8988T (cell line): ENCODE measurements at regions not wholly inside any gene's neighbourhood (a gene's known extent, or its start where the extent isn't known, plus 50 kb on each side); places are given as distances from the start of the nearest gene placed in this dataset.

Experiments used
- DNase-seq: peaks from one replicate; pipeline ENCODE4 v3.0.0; 2011

GRCh38 chr1:244197851-244198375 lies 146.8 kb downstream of the ZBTB18 start:
- no peak for DNase-seq

- DNase-seq, result no peak
These were observed 148.8 kb downstream of the ZBTB18 start for GRCh38 chr1:244199902-244200301.

- DNase-seq, result no peak
These were observed 149.5 kb downstream of the ZBTB18 start for GRCh38 chr1:244200596-244200995.

DNA sequence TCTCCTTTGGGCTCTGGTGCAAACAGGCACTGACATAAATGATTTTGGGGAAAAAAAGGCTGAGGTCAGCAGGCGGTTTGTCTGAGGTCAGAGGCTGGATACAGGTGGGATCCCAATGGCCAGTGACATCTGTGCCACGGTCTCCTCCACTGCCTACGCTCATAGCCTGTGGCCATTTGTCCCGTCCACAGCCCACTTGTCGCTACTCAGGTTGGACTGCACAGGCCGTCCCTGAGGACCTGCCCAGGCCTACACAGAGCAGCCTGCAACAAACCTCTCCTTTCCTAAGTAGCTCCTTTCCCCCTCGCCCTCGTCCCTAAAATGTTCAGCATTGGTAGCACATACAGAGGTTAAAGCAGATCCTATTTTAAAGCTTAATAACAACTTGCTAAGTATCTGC lies 150.7 kb downstream of the ZBTB18 start:
- no peak for DNase-seq

GRCh38 chr1:244204004-244204403 lies 152.9 kb downstream of the ZBTB18 start:
- DNase-seq, result no peak

DNA sequence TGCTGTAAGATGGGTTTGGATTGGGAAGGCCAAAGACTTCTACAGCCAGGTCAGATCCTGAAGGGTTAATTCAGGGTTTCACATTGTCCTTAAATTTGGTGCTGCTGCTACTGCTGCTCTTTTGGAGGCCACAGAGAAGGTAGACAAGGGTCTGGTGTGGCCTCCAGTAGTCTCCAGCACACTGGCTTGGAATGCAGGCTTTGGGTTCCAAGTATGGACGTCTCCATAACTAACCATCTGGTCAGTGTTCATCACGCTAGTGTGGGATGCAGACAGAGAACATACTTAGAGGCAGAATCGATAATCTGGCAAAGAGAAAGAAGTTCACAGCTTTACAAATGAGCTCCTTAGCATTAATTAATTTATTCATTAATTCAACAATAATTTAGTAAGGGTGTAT lies 154.1 kb downstream of the ZBTB18 start:
- DNase-seq, result no peak

DNA sequence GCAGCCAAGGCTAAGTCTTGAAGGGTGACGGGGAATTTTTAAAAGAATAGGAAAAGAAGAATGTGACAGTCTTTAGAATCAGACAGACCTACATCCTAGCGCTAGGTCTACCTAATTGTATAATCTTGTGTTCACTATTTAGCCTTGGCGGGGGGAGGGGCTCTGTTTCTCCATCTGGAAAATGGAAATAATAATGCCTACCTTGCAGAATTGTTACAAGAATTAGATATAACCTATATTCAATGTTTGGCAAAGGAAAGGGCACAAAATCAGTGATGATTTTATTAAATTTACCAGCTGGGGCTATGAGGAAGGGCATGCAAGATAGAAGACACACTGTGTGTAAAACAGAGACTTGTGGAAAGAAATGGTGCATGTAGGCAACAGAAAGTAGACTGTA lies 154.8 kb downstream of the ZBTB18 start:
- no peak for DNase-seq

DNA sequence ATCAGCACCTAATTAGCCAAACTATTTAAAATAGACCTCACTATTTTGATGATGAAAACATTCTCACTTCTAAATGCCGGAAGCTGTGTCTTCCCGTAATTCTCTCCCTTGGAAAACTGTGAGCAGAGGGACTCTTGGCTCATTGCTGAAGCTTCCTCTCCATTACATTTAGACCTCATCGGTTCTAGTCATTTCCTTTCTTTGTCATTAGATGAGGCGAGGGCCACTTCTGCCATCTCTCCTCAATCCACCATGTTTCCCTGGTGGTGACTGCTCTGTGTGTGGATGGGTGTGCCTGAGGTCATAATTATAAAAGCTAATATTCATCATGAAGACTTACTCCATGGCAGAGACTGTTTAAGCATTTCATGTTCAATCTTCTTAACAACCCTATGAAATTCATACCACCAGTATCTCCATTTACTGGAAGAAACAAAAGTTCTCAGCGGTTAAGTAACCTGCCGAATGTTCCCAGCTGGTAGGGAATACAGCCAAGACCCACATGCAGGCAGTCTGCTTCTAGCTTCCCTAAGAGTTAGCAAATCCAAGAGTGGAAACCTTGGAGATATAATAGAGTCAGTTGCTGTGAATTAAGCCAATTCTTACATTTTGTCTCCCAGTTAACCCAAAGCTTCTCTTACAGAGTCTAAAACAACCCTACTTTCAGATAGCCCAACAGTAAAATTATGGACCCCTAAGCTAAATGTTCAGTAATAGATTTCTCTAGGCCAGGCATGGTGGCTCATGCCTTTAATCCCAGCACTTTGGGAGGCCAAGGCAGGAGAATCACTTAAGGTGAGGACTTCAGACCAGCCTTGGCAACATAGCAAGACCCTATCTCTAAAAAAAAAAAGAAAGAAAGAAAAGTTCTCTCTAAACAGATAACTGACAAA lies 156.2 kb downstream of the ZBTB18 start:
- DNase-seq, result no peak

- DNase-seq, result no peak
These were observed 156.8 kb downstream of the ZBTB18 start for GRCh38 chr1:244207935-244208244.

GRCh38 chr1:244209955-244210354 lies 158.9 kb downstream of the ZBTB18 start:
- DNase-seq, result no peak

- peak; percentile 75 for DNase-seq
These were observed 159.9 kb downstream of the ZBTB18 start for GRCh38 chr1:244210884-244211558.

GRCh38 chr1:244211559-244211944 lies 160.5 kb downstream of the ZBTB18 start:
- DNase-seq, result no peak

- no peak for DNase-seq
These were observed 161.1 kb downstream of the ZBTB18 start for GRCh38 chr1:244212219-244212618.

DNA sequence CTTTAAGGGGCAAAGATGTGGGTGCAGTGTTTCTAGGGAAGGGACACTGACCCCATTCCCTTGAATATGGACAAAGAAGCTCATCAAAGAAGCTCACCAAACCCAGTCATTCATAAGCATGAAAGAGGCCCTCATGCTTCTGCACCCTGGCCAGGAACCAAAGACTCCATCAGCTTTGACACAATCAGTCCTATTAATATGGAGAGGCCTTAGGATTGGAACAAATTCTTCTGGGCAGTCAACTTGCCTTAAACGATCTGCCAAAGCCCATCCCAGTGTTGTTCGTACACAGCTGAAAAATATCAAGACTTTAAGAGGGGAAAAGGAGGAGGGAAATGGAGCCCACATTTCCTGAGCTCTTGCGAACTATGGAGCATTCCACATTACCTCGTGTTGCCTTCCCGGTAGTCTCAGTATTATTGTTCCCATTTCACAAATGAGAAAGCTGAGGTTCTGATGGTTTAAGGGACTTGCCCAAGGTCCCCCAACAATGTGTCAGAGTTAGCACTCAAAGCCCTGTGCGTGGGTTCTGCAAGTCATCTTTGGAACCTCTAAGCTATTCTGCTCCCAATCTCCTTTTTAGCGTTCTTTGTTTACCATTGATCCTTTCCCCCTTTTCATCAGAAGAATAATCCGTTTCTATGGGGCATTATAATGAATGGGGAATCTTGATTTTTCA lies 161.9 kb downstream of the ZBTB18 start:
- DNase-seq, result no peak

DNA sequence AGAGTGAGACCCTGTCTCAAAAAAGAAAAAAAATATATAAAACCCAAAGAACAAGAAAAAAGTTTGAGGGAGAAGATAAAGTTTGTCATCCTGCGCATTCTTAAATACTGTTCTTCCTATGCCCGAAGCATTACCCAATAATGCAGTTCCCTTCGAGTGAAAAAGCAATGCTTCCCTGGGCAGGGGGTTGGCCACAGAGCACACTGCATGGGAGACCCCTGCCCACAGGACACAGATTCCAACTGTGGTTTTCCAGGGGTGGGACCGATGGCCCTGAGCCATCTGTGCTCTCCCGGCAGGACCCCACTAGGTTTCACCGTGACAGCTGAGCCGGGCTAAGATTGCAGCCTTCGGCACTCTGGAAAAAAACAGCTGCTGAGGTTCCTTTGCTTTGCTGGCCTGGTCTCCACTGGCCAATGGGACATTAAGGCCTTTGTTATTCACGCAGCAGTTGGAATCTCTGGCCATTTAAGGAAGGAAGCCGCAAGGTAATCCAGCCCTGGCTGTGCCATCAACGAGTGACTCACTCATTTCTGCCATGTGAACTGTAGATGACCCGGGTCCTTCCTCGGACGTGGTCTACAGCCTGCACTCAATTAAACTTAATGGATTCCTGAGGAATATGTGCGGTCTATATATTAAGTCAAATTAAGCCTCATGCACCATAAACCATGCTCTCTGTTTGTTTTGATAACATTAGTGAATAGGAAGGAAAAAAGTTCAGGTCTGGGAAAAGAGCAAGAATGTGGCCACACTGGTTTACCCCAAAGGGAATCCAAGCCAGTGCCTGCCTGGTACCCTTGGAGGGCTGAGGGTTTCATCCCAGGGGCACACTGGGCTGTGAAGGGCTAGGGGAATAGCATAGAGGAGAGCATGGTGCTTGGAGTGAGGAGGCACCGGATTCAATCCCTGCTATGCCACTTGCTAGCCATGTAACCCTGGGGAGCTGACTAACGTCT lies 163.2 kb downstream of the ZBTB18 start:
- DNase-seq, result no peak

GRCh38 chr1:244216836-244217235 lies 165.8 kb downstream of the ZBTB18 start:
- no peak for DNase-seq

DNA sequence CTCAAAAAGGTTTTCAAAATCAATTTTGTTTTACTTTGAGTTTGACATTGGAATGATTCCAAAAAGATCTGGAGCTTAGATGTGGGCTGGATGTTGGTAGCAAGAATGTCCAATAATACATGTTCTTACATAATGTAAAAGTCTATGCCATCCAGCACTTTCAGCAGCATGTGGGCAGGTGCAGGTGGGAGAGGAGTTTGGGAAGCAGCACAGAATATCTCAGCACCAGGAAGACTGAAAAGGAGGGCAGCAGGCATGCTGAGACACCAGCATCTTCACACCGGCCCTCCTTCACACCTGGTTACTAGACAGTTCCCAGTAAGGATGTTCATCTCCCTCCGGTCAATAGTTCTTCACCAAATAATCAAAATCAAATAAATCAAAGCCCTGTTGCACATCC lies 166.6 kb downstream of the ZBTB18 start:
- no peak for DNase-seq

DNA sequence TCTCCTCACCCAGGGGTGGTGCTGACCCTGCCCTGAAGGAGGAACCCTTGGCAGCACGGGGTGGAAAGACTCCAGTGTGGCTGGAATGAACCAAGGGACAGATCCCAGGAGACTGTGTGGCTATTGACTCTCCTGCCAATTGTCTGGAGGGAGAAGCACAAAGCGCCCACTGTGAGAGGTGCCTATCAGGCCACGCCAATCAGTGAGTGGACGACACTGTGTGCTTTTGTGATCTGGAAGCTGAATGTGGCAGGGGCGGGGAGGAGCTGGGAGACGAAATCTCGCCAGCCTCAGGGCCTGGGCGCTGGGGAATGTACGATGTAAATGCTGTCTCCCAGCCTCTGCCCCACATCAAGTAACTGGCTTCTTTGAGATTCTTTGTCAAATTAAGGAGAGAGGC lies 167.1 kb downstream of the ZBTB18 start:
- DNase-seq, result no peak

DNA sequence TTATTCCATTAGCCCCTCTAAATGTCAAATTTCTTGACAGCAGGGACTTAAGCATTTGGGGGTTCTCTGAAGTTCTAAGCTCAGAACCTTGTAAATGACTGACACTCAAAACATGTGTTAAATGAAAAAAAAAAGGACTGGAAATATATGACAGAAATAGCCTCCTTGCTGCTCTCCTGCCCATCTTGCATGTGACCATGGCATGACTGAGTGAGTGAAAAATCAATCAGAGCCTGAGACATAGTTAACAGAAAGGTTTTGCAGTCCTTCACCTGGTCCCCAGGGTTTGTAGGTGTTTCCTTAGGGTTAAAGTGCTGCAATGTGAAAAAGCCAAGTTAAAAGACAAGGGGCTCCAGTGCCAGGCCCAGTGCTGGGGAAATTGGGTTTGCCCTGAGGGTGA lies 168.1 kb downstream of the ZBTB18 start:
- DNase-seq, result no peak

DNA sequence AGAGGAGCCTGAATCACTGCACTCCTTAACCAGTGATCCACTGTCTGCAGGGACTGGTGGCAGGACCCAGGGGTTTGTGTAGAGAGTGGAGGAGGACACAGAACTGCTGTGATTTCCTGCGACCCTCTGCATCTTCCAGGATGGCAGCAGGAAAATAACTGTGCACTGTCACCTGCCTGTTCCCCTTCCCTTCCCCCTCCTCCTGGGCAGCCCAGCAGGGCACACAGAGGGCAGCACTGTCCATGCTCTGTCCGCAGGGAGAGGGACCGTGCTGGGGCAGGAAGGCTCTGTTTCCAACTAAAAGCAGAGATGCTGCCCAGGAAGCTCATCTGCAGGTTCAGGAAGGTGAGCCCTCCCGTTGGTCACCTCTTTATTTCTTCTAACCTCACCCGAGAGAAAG lies 168.7 kb downstream of the ZBTB18 start:
- no peak for DNase-seq

GRCh38 chr1:244220410-244220809 lies 169.3 kb downstream of the ZBTB18 start:
- DNase-seq, result no peak

- DNase-seq, result no peak
These were observed 170.9 kb downstream of the ZBTB18 start for GRCh38 chr1:244221991-244222390.
